SH-SY5Y (cell line): ENCODE measurements at regions not wholly inside any gene's neighbourhood (a gene's known extent, or its start where the extent isn't known, plus 50 kb on each side); places are given as distances from the start of the nearest gene placed in this dataset.

Experiments
- GATA2 ChIP-seq: IDR thresholded peaks from 2 replicates; pipeline ENCODE4 v1.6.1; 2011; ENCODE audit warnings: mild to moderate bottlenecking, low read depth, low read length
- GATA3 ChIP-seq: IDR thresholded peaks from 2 replicates; pipeline ENCODE4 v1.6.1; 2011; ENCODE audit warnings: low read depth, mild to moderate bottlenecking, low read length, moderate library complexity

DNA sequence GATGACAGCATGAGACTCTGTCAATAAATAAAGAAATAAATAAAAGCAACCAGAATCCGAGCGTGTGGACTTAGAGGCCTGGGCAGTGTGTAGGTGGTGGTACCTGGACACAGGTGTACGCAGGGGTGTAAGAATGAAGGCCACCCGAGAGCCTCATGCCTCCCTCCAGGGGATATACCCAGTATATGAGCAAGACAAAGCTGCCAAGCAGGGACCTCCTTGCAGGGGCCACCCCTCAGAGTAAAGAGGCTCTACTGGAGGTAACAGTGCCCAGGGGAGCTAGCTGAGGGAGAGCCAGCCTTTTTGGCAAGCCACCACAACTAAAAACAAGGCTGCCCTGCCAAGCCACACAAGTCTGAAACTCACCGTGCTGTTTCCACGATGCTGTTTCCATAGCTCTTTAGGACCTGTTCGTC, 179.2 kb upstream of the RAB4A start:
- TF ChIP-seq GATA2 (no peak), GATA3 (no peak)
